ENCODE measurements at regions not wholly inside any gene's neighbourhood (a gene's known extent, or its start where the extent isn't known, plus 50 kb on each side); places are given as distances from the start of the nearest gene placed in this dataset.

- Histone ChIP-seq H3K27me3 (no peaks in the 10 kb centered on the region), H3K36me3 (no peaks in the 10 kb centered on the region), H3K4me3 (no peak overlapping the region), H3K4me1 (no peaks in the 10 kb centered on the region), H3K9me3 (no peaks in the 10 kb centered on the region), H3K27ac (no peak overlapping the region)
- no peak for TF ChIP-seq CTCF (IDR thresholded peaks at IDR 0.05)
- intact Hi-C loops (cut with DNase I) = no loop called here
- ATAC-seq (no peak), DNase-seq (no peak)
Observed at GRCh38 chrY:19059733-19060132, 286.2 kb upstream of the HSFY2 start.

GRCh38 chrY:19058831-19059370, 285.4 kb upstream of the HSFY2 start:
- H3K36me3 ChIP-seq = no peaks in the 10 kb centered on the region
- H3K4me1 ChIP-seq = no peaks in the 10 kb centered on the region
- no peak for TF ChIP-seq CTCF (IDR thresholded peaks at IDR 0.05)
- no peaks in the 10 kb centered on the region for H3K9me3 ChIP-seq
- intact Hi-C loops (cut with DNase I) = no loop called here
- no peak overlapping the region for H3K4me3 ChIP-seq
- no peaks in the 10 kb centered on the region for H3K27me3 ChIP-seq
- H3K27ac ChIP-seq = no peak overlapping the region
- DNase-seq = no peak
- no peak for ATAC-seq

GRCh38 chrY:19056138-19056469, 282.6 kb upstream of the HSFY2 start:
- H3K4me3 ChIP-seq = no peak overlapping the region
- H3K4me1 ChIP-seq = no peaks in the 10 kb centered on the region
- no peak for ATAC-seq
- H3K36me3 ChIP-seq = no peaks in the 10 kb centered on the region
- H3K9me3 ChIP-seq = no peaks in the 10 kb centered on the region
- intact Hi-C loops (cut with DNase I) = no loop called here
- H3K27ac ChIP-seq = no peak overlapping the region
- DNase-seq = no peak
- H3K27me3 ChIP-seq = no peaks in the 10 kb centered on the region
- TF ChIP-seq CTCF (IDR thresholded peaks at IDR 0.05) = no peak

- no peak for TF ChIP-seq CTCF (IDR thresholded peaks at IDR 0.05)
- Histone ChIP-seq H3K4me3 (no peak overlapping the region), H3K4me1 (no peaks in the 10 kb centered on the region), H3K27ac (no peak overlapping the region), H3K27me3 (no peaks in the 10 kb centered on the region), H3K9me3 (no peaks in the 10 kb centered on the region), H3K36me3 (no peaks in the 10 kb centered on the region)
- ATAC-seq (no peak), DNase-seq (no peak)
- intact Hi-C loops (cut with DNase I) = no loop called here
Observed at GRCh38 chrY:19055232-19056137, 281.9 kb upstream of the HSFY2 start.

- Histone ChIP-seq H3K9me3 (no peaks in the 10 kb centered on the region), H3K36me3 (no peaks in the 10 kb centered on the region), H3K4me1 (no peaks in the 10 kb centered on the region), H3K4me3 (no peak overlapping the region), H3K27ac (no peak overlapping the region), H3K27me3 (no peaks in the 10 kb centered on the region)
- DNase-seq = no peak
- no peak for ATAC-seq
- TF ChIP-seq CTCF (IDR thresholded peaks at IDR 0.05) = no peak
- intact Hi-C loops (cut with DNase I) = no loop called here
Observed at GRCh38 chrY:19053806-19054205, 280.3 kb upstream of the HSFY2 start.
